Left ventricle myocardium inferior (tissue), 1 donor: ENCODE measurements at regions not wholly inside any gene's neighbourhood (a gene's known extent, or its start where the extent isn't known, plus 50 kb on each side); places are given as distances from the start of the nearest gene placed in this dataset.
"Not testable (repeated sequence)": the region's sequence is repeated elsewhere in the genome, so short reads cannot be mapped to it uniquely, and the experiment has no call there.

Source experiments
- DNase-seq: peaks from one replicate; pipeline ENCODE4 v3.0.0-alpha.2; 2020
- H3K27ac ChIP-seq: fragments of 200-600 bp; replicated peaks from 2 replicates; pipeline ENCODE4 v1.8.0; 2021
- H3K27me3 ChIP-seq: fragments of 200-600 bp; 2 replicates; pipeline ENCODE4 v1.8.0; 2021; ENCODE audit warnings: low read depth
- H3K36me3 ChIP-seq: fragments of 200-600 bp; 2 replicates; pipeline ENCODE4 v1.8.0; 2021
- H3K4me1 ChIP-seq: fragments of 200-600 bp; 2 replicates; pipeline ENCODE4 v1.8.0; 2021
- H3K4me3 ChIP-seq: fragments of 200-600 bp; 2 replicates; pipeline ENCODE4 v1.8.0; 2021; ENCODE audit warnings: mild to moderate bottlenecking, moderate library complexity
- H3K9me3 ChIP-seq: fragments of 200-600 bp; replicated peaks from 2 replicates; pipeline ENCODE4 v1.8.0; 2021
- intact Hi-C: fragments of 100-400 bp; cut with micrococcal nuclease; formaldehyde crosslinking; loops from one replicate; pipeline ENCODE4 v1.11.0; 2022
- TF ChIP-seq, protein P1 (sequence below): fragments of 200-600 bp; IDR thresholded peaks from 2 replicates; pipeline ENCODE4 v1.8.0; 2021; ENCODE audit warnings: antibody characterized with exemption, mild to moderate bottlenecking, borderline replicate concordance
- donor health status: DM: no; HTN: yes; CAD: no; lungs with severe emphysema.

DNA sequence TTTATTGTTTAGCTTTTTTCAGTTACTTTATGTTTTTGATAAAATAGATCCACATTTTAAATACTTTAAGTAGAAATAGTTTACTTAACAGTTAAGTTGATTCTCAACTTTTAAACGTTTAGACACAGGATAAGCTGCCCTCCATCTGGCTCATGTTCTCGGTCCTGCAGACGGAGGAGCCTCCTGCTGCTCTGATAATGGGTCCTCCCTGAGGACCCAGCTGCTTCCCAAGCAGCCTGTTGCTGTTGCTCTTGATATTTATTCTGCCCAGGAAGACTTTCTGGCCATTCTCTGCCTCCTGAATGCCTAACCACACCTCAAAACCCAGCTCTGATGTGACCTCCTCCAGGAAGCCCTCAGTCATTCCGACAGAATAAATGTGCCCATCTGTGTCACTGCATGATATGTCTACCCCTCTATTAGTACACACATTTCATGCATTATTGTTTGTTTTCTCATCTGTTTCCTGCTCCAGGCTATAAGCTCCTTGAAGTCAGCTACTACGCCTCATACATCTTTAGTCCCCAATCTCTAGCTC lies 267.2 kb upstream of the MSX2 start:
- Histone ChIP-seq H3K4me3 (no peak overlapping the region), H3K9me3 (no peaks in the 10 kb centered on the region), H3K36me3 (no peaks in the 10 kb centered on the region), H3K27ac (no peak overlapping the region), H3K27me3 (peaks cover 72% of the 10 kb centered on the region), H3K4me1 (no peaks in the 10 kb centered on the region)
- DNase-seq, result no peak
- intact Hi-C loops, result no loop called here
- TF ChIP-seq, protein P1, sequence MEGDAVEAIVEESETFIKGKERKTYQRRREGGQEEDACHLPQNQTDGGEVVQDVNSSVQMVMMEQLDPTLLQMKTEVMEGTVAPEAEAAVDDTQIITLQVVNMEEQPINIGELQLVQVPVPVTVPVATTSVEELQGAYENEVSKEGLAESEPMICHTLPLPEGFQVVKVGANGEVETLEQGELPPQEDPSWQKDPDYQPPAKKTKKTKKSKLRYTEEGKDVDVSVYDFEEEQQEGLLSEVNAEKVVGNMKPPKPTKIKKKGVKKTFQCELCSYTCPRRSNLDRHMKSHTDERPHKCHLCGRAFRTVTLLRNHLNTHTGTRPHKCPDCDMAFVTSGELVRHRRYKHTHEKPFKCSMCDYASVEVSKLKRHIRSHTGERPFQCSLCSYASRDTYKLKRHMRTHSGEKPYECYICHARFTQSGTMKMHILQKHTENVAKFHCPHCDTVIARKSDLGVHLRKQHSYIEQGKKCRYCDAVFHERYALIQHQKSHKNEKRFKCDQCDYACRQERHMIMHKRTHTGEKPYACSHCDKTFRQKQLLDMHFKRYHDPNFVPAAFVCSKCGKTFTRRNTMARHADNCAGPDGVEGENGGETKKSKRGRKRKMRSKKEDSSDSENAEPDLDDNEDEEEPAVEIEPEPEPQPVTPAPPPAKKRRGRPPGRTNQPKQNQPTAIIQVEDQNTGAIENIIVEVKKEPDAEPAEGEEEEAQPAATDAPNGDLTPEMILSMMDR, result no peak

DNA sequence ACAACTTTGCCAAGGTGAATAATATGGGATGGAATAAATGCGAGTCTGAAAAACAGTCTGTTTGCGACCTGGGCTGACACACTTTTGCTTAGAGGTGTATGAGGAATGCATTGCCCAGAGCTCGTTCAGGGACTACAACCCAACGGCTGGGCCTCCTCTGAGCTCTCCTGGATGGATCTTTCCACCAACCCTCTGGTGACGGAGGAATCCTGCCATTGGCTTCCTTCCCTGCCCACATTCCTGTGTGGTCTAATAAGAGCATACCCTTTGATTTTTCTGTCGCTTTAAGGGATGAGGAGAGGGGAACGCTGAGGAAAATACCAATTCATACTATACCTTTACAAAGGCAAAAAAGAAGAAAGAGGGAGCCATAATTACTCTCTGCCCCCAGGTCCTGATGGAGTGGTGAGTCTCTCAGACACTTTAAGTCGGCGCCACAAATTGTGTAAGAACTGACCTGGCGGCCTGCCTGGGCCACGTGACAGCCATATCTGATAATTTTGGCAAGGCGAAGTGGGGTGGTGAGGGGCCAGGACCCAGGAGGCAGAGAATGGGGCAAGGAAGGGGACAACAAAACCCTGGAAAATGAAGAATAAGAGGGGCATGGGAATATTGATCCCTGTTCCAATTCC lies 265.2 kb upstream of the MSX2 start:
- H3K4me1 ChIP-seq, result no peaks in the 10 kb centered on the region
- TF ChIP-seq, protein P1, result no peak
- no peaks in the 10 kb centered on the region for H3K9me3 ChIP-seq
- no peak overlapping the region for H3K4me3 ChIP-seq
- intact Hi-C loops, result no loop called here
- no peaks in the 10 kb centered on the region for H3K36me3 ChIP-seq
- peaks cover 52% of the 10 kb centered on the region for H3K27me3 ChIP-seq
- H3K27ac ChIP-seq, result no peak overlapping the region
- no peak for DNase-seq

DNA sequence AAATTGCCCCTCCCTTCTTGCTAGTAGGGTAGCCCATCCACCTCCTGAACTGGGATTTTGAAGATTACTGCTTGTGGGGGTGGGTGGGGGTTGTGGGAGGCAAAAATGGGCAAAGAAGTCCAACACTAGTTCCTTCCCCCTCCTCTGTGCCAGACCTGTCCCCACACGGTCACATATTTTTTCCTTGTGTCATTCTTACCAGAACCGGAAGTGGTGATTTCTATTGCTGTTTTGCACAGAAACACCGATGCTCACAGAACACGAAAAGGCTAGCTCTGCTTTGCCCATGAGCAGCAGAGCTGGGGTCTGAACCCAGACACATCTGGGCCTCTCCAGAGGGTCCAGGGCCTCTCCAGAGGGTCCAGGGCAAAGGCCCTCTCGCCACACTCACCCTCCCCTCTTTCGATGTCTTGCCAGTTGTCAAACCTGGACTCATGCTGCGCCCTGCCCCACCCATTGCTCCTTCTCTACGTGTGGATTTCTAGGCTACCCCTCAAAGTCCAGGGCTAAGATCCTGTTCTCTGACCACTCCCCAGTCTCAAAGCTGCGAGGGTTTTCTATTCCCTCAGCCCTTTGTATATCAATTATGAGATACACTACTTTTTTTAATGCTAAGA lies 264.4 kb upstream of the MSX2 start:
- intact Hi-C loops, result no loop called here
- no peaks in the 10 kb centered on the region for H3K36me3 ChIP-seq
- TF ChIP-seq, protein P1, result no peak
- no peaks in the 10 kb centered on the region for H3K9me3 ChIP-seq
- H3K27ac ChIP-seq, result no peak overlapping the region
- no peak overlapping the region for H3K4me3 ChIP-seq
- no peaks in the 10 kb centered on the region for H3K4me1 ChIP-seq
- peaks cover 44% of the 10 kb centered on the region for H3K27me3 ChIP-seq
- DNase-seq, result no peak

DNA sequence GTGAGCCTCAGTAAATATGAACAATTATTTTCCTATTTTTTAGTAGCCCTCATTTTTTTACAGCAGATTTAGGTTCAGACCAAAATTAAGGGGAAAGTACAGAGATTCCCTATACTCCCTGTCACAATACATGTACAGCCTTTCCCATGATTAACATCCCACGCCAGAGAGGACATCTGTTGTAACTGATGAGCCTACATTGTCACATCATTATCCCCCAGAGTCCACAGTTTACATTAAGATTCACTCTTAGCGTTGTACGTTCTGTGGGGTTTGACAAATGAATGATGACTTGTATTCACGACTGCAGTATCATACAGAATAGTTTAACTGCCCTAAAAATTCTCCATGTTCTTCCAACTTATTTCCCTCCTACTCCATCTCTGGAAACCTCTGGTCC lies 262.3 kb upstream of the MSX2 start:
- H3K36me3 ChIP-seq, result no peaks in the 10 kb centered on the region
- H3K4me1 ChIP-seq, result no peaks in the 10 kb centered on the region
- TF ChIP-seq, protein P1, result no peak
- intact Hi-C loops, result no loop called here
- no peak overlapping the region for H3K27ac ChIP-seq
- DNase-seq, result no peak
- peaks cover 29% of the 10 kb centered on the region for H3K27me3 ChIP-seq
- H3K4me3 ChIP-seq, result no peak overlapping the region
- no peaks in the 10 kb centered on the region for H3K9me3 ChIP-seq

DNA sequence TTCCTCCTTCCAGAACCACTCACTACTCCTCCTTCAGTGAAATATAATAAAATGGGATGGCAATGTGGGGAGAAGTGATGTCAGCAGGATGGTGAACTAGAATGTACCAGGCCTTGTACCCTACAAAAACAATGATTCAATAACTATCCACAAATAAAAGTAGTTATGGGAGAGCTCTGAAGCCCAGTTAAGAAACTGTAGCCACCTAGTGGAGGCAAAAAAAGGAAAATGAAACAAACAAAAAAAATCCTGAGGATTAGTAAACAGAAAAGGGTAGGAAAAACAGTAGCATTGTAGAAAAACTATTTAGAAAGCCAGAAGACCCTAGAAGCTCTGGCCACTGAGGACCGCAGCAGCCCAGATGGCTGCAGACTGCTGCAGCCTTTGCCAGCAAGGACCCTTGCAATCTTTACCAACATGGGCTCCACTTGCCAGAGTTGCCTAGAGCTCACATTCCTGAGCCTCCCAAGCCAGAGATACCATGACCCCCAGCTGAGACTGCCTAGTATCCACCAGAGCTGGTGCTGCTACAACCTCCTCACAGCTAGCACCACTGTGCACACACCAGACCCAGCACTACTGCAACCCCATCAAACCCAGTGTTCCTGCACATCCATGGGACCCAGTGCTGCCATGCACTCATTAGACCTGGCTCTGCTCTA lies 259.7 kb upstream of the MSX2 start:
- TF ChIP-seq, protein P1, result no peak
- Histone ChIP-seq H3K36me3 (no peaks in the 10 kb centered on the region), H3K27me3 (peaks cover 6% of the 10 kb centered on the region), H3K4me3 (no peak overlapping the region), H3K27ac (no peak overlapping the region), H3K9me3 (no peaks in the 10 kb centered on the region), H3K4me1 (no peaks in the 10 kb centered on the region)
- intact Hi-C loops, result no loop called here
- DNase-seq, result no peak

DNA sequence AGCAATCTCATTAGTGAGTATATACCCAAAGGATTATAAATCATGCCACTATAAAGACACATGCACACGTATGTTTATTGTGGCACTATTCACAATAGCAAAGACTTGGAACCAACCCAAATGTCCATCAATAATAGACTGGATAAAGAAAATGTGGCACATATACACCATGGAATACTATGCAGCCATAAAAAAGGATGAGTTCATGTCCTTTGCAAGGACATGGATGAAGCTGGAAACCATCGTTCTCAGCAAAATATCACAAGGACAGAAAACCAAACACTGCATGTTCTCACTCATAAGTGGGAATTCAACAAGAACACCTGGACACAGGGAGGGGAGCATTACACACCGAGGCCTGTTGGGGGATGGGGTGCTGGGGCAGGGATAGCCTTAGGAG lies 252.9 kb upstream of the MSX2 start:
- H3K9me3 ChIP-seq, result peaks cover 58% of the 10 kb centered on the region
- H3K36me3 ChIP-seq, H3K4me3 ChIP-seq, DNase-seq, intact Hi-C loops, H3K27ac ChIP-seq, H3K27me3 ChIP-seq, H3K4me1 ChIP-seq: not testable (repeated sequence)
